Heart left ventricle (tissue), 16 donors: ENCODE measurements at regions not wholly inside any gene's neighbourhood (a gene's known extent, or its start where the extent isn't known, plus 50 kb on each side); places are given as distances from the start of the nearest gene placed in this dataset.

ENCODE experiments used
- ATAC-seq, 4 donors: fragments of 200-7000 bp; cut with Tn5 transposase; one replicate each; pipeline ENCODE4 v1.9.1; 2020 to 2022; ENCODE audit warnings: moderate library complexity in 4 of 4, mild to moderate bottlenecking in 3 of 4, moderate number of reproducible peaks in 1 of 4
- DNase-seq, 5 donors: peaks; one replicate each; pipeline ENCODE4 v3.0.0-alpha.2; 2020
- H3K27ac ChIP-seq, 12 donors: fragments of 200-600 bp; sonication (generic) in 4 of 12; one replicate each; pipeline versions ENCODE4 v1.5.0 to v1.8.0; 2016 to 2022; ENCODE audit warnings: mild to moderate bottlenecking in 2 of 12
- H3K27me3 ChIP-seq, 9 donors: fragments of 200-600 bp; sonication (generic) in 2 of 9; one replicate each; pipeline versions ENCODE4 v1.5.1 to v1.8.0; 2016 to 2022; ENCODE audit warnings: mild to moderate bottlenecking in 3 of 9
- H3K36me3 ChIP-seq, 9 donors: fragments of 200-600 bp; sonication (generic) in 2 of 9; one replicate each; pipeline versions ENCODE4 v1.5.0 to v1.8.0; 2018 to 2022; ENCODE audit warnings: mild to moderate bottlenecking in 2 of 9
- H3K4me1 ChIP-seq, 12 donors: fragments of 200-600 bp; sonication (generic) in 4 of 12; one replicate each; pipeline versions ENCODE4 v1.5.0 to v1.8.0; 2016 to 2022; ENCODE audit warnings: mild to moderate bottlenecking in 3 of 12
- H3K4me3 ChIP-seq, 12 donors: fragments of 200-600 bp; sonication (generic) in 4 of 12; one replicate each; pipeline versions ENCODE4 v1.5.0 to v1.8.0; 2017 to 2022; ENCODE audit warnings: mild to moderate bottlenecking in 9 of 12, moderate library complexity in 4 of 12
- H3K9me3 ChIP-seq, 12 donors: fragments of 200-600 bp; sonication (generic) in 4 of 12; one replicate each; pipeline versions ENCODE4 v1.5.0 to v1.8.0; 2016 to 2022; ENCODE audit warnings: mild to moderate bottlenecking in 1 of 12
- POLR2A ChIP-seq, 2 donors: fragments of 450-650 bp; IDR thresholded peaks; one replicate each; pipeline ENCODE4 v1.6.1; 2017; ENCODE audit warnings: antibody characterized with exemption in 2 of 2, mild to moderate bottlenecking in 2 of 2, moderate library complexity in 2 of 2
- WGBS, 4 donors: extraction: QIAGEN DNeasy Blood & Tissue Kit in 2 of 4; methylation state at CpG; one replicate each; pipeline versions ENCODE4 v1.1.5 to v1.1.7; 2013 to 2018; 5-methylcytosine and 5-hydroxymethylcytosine counted together
- intact Hi-C, 10 donors: fragments of 100-400 bp; cut with DNase I; formaldehyde crosslinking; loops; one replicate each; pipeline versions ENCODE4 v1.11.1 to v1.14.2; 2022
- TF ChIP-seq, protein P1 (sequence below), 12 donors: fragments of 200-600 bp; sonication (generic) in 4 of 12; IDR thresholded peaks; one replicate each; pipeline versions ENCODE4 v1.5.0 to v1.8.0; 2018 to 2022; ENCODE audit warnings: antibody characterized with exemption in 12 of 12, mild to moderate bottlenecking in 5 of 12
- donor health status: ischemic (EF 13 %, LVEDD 7.1; RV severe dilation, severe dysfunction).
- donor health status: healthy with polysubstance abuse.
- donor health status: DM: no; HTN: yes; CAD: no.
- donor health status: DM: no; HTN: no; CAD: no.
- donor health status: ischemic (EF 25% LVEDD 6.9; RV normal size, moderate dysfunction).
- donor health status: ischemic (EF 25% LVEDD 5.7; RV mildly dilated, moderate dysfunction).
- donor health status: healthy.
- donor health status: DM: yes; HTN: yes; CAD: no.
- donor health status: ischemic (EF 35%, LVEDD 5.7; RV mildly dilated, moderate dysfunction).
- donor health status: nonischemic (EF 11% LVEDD 7.7; RV severe dilation, severe dysfunction).
- donor health status: DM: yes; HTN: yes; CAD: no.
- donor health status: PGD.
- donor health status: ischemic (EF 29% LVEDD 5.4; RV normal size, mild dysfunction).
- donor health status: nonischemic (EF 23%, LVEDD 6.1; RV moderate dilation, normal function).

DNA sequence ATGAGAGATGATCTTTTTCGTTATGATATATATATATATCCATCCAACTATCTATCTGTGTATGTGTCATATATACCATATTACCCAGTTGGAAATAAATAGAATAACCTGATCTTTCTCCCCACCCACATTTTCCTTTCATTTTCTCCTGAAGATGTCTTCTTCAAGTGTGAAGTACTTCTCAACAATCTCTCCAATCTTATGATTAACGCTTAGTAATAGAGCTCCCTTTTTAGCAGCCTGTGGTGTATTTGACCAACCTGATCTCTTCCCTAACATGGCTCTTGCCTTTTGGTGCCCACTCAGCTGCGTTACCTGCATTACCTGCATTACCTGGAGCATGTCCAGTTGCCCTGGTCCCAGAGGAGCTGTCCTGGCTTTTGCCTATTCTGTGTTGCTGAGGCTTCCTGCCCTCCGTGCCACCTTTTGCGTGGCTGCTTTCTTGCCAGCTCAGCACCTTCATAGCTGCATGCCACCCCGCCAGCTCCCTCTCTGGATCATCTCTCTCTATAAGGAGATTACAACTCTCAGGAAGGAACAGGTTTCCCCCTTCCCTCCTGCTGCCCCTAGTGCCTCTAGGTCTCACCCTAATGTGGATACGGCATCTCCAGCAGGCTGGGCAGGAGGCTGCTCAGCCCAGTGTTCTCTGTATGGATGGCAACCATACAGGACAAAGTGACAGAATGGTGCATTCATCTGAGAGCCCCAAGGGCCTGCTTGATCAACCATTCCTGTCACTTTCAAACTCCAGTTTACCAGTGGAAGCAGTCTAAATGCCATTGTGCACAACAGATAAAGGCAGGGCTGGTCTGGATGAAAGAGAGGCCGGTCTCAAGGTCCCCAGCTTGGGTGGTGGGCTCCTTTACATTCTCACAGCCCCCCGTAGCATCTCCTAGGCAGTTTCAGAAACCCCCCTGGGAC is 126.7 kb downstream of the GADD45G start:
- peak overlapping the region in 5 of 12 donors; percentile 29 to 69 (median 59) for H3K27ac ChIP-seq
- peak in 1 of 4 donors; percentile 18 for ATAC-seq
- 78 to 86% (median 82%) methylated on average over 9 of the region's 9 CpGs for WGBS, 4 donors

DNA sequence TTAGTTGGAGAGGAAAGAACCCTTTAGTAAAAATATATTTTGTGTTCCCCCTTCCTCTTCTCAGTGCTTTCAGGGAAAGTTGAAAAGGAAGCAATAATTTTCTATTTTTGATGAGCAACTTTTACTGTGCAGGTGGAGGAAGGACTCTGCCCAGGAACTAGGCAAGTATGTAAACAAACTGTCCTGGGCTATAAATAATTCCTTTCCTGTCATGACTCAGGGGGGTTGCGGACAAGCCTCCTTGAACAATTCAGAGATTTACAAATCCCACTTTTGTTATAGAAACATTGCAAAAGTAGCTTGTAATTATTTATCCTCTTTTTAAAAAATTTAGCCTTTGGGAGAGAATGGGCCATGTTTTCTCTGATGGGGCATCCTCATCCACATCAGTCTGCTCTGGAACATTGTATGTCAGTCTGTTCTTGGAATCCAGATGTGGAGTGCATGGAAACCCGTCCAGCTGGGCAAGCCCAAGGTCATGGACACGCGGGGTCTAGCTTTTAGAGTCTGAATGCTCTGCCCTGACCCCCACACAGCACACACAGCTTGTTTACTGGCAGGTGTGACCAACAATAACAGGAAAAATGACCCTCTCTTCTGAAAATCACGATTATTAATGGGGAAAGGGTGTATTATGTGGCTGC is 127.6 kb downstream of the GADD45G start:
- DNase-seq, result no peak
- peak; percentile 46 to 75 (median 73) for ATAC-seq
- WGBS, 4 donors, result 17 to 29% (median 28%) methylated on average over 5 of the region's 5 CpGs
- peaks cover 9 to 31% (median 20%) of the 10 kb centered on the region in 12 donors for H3K4me1 ChIP-seq
- no peak for TF ChIP-seq POLR2A (IDR thresholded peaks at IDR 0.05)
- TF ChIP-seq, protein P1, sequence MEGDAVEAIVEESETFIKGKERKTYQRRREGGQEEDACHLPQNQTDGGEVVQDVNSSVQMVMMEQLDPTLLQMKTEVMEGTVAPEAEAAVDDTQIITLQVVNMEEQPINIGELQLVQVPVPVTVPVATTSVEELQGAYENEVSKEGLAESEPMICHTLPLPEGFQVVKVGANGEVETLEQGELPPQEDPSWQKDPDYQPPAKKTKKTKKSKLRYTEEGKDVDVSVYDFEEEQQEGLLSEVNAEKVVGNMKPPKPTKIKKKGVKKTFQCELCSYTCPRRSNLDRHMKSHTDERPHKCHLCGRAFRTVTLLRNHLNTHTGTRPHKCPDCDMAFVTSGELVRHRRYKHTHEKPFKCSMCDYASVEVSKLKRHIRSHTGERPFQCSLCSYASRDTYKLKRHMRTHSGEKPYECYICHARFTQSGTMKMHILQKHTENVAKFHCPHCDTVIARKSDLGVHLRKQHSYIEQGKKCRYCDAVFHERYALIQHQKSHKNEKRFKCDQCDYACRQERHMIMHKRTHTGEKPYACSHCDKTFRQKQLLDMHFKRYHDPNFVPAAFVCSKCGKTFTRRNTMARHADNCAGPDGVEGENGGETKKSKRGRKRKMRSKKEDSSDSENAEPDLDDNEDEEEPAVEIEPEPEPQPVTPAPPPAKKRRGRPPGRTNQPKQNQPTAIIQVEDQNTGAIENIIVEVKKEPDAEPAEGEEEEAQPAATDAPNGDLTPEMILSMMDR (IDR thresholded peaks at IDR 0.05), result no peak
- H3K27ac ChIP-seq, result peak overlapping the region in 6 of 12 donors; percentile 29 to 69 (median 50)
- H3K4me3 ChIP-seq, result no peak overlapping the region
- no peaks in the 10 kb centered on the region for H3K27me3 ChIP-seq
- H3K36me3 ChIP-seq, result no peaks in the 10 kb centered on the region
- intact Hi-C loops, result loop anchor here in 4 of 10 donors (5.0 to 10.0 kb wide), 4 partner anchors 62 to 128 kb away; partner anchors contain the start of gene GADD45G (in 3 of the 4)
- no peaks in the 10 kb centered on the region for H3K9me3 ChIP-seq

More for the DNA sequence above, 126.7 kb downstream of the GADD45G start:
- no peaks in the 10 kb centered on the region for H3K27me3 ChIP-seq
- no peaks in the 10 kb centered on the region for H3K36me3 ChIP-seq
- TF ChIP-seq, protein P1 (IDR thresholded peaks at IDR 0.05), result no peak
- TF ChIP-seq POLR2A (IDR thresholded peaks at IDR 0.05), result no peak
- peaks cover 9 to 31% (median 20%) of the 10 kb centered on the region in 12 donors for H3K4me1 ChIP-seq
- intact Hi-C loops, result loop anchor here in 4 of 10 donors (5.0 to 10.0 kb wide), 4 partner anchors 63 to 127 kb away; partner anchors contain the start of gene GADD45G (in 3 of the 4)
- no peak for DNase-seq
- no peaks in the 10 kb centered on the region for H3K9me3 ChIP-seq
- no peak overlapping the region for H3K4me3 ChIP-seq

- H3K36me3 ChIP-seq, result no peaks in the 10 kb centered on the region
- TF ChIP-seq, protein P1 (IDR thresholded peaks at IDR 0.05), result no peak
- TF ChIP-seq POLR2A (IDR thresholded peaks at IDR 0.05), result no peak
- intact Hi-C loops, result loop anchor here in 4 of 10 donors (5.0 to 10.0 kb wide), 4 partner anchors 62 to 128 kb away; partner anchors contain the start of gene GADD45G (in 3 of the 4)
- no peaks in the 10 kb centered on the region for H3K9me3 ChIP-seq
- WGBS, 4 donors, result 80 to 95% (median 92%) methylated on average over 2 of the region's 2 CpGs
- peak in 2 of 4 donors; percentile 24 to 42 for ATAC-seq
- H3K27ac ChIP-seq, result peak overlapping the region in 6 of 12 donors; percentile 29 to 69 (median 50)
- no peak overlapping the region for H3K4me3 ChIP-seq
- H3K4me1 ChIP-seq, result peaks cover 9 to 31% (median 20%) of the 10 kb centered on the region in 12 donors
- no peaks in the 10 kb centered on the region for H3K27me3 ChIP-seq
- no peak for DNase-seq
Observed at GRCh38 chr9:89732939-89733324, 128.1 kb downstream of the GADD45G start.
